Tibial artery (tissue), 4 donors: ENCODE measurements at regions not wholly inside any gene's neighbourhood (a gene's known extent, or its start where the extent isn't known, plus 50 kb on each side); places are given as distances from the start of the nearest gene placed in this dataset.
A peak's percentile ranks its signal among the peaks of the same experiment; 100 is the strongest.

Source experiments
- DNase-seq, 2 donors: peaks; one replicate each; pipeline ENCODE4 v3.0.0-alpha.2; 2019
- H3K27ac ChIP-seq, 2 donors: fragments of 200-600 bp; sonication (generic) in 1 of 2; 1 replicate in 1 of 2; 2 replicates in 1 of 2; pipeline ENCODE4 v1.5.1; 2018 to 2019; ENCODE audit warnings: mild to moderate bottlenecking in 1 of 2
- H3K27me3 ChIP-seq, 2 donors: fragments of 200-600 bp; sonication (generic) in 1 of 2; one replicate each; pipeline versions ENCODE4 v1.5.1 to v1.6.0; 2016 to 2019
- H3K36me3 ChIP-seq, 3 donors: fragments of 200-600 bp; sonication (generic) in 2 of 3; one replicate each; pipeline ENCODE4 v1.5.1; 2016 to 2019; ENCODE audit warnings: mild to moderate bottlenecking in 2 of 3
- H3K4me1 ChIP-seq, 4 donors: fragments of 200-600 bp; sonication (generic) in 2 of 4; 1 replicate in 3 of 4; 2 replicates in 1 of 4; pipeline ENCODE4 v1.5.1; 2016 to 2019
- H3K4me3 ChIP-seq, 2 donors: fragments of 200-600 bp; sonication (generic) in 1 of 2; 1 replicate in 1 of 2; 2 replicates in 1 of 2; pipeline ENCODE4 v1.5.1; 2018 to 2019; ENCODE audit warnings: mild to moderate bottlenecking in 2 of 2
- H3K9me3 ChIP-seq, 3 donors: fragments of 200-600 bp; sonication (generic) in 1 of 3; one replicate each; pipeline ENCODE4 v1.5.1; 2016 to 2019
- intact Hi-C: fragments of 100-400 bp; cut with DNase I; formaldehyde crosslinking; loops from one replicate; pipeline ENCODE4 v1.15.0; 2023; ENCODE audit warnings: low total_unique reads
- TF ChIP-seq, protein P1 (sequence below), 2 experiments: fragments of 200-600 bp in 1 of 2; fragments of 450-650 bp in 1 of 2; IDR thresholded peaks; one replicate each; pipeline ENCODE4 v1.5.1; 2017 to 2019; ENCODE audit warnings: antibody characterized with exemption in 2 of 2, mild to moderate bottlenecking in 1 of 2, moderate library complexity in 1 of 2

DNA sequence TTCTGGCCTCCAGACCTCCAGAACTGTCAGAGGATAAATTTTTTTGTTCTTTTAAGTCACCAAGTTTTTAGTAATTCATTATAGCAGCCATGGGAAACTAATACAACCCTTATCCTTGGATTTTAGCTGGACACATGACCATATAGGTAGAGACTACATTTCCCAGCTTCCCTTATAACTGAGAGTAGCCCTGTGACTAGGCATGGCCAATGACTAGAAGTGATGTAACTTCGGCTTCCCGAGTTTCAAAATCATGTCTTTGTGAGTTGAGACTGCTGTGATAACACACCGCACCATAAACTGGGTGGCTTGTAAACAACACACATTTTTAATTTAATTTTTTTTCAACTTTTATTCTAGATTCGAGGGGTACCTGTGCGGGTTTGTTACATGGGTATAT is 134.0 kb upstream of the SERTAD2 start:
- H3K4me1 ChIP-seq = no peaks in the 10 kb centered on the region
- H3K4me3 ChIP-seq = no peak overlapping the region
- no peak for DNase-seq
- no peak overlapping the region for H3K27ac ChIP-seq
- intact Hi-C loops = no loop called here
- no peaks in the 10 kb centered on the region for H3K27me3 ChIP-seq
- no peaks in the 10 kb centered on the region for H3K36me3 ChIP-seq
- TF ChIP-seq, protein P1, sequence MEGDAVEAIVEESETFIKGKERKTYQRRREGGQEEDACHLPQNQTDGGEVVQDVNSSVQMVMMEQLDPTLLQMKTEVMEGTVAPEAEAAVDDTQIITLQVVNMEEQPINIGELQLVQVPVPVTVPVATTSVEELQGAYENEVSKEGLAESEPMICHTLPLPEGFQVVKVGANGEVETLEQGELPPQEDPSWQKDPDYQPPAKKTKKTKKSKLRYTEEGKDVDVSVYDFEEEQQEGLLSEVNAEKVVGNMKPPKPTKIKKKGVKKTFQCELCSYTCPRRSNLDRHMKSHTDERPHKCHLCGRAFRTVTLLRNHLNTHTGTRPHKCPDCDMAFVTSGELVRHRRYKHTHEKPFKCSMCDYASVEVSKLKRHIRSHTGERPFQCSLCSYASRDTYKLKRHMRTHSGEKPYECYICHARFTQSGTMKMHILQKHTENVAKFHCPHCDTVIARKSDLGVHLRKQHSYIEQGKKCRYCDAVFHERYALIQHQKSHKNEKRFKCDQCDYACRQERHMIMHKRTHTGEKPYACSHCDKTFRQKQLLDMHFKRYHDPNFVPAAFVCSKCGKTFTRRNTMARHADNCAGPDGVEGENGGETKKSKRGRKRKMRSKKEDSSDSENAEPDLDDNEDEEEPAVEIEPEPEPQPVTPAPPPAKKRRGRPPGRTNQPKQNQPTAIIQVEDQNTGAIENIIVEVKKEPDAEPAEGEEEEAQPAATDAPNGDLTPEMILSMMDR (IDR thresholded peaks at IDR 0.05) = no peak
- H3K9me3 ChIP-seq = no peaks in the 10 kb centered on the region

DNA sequence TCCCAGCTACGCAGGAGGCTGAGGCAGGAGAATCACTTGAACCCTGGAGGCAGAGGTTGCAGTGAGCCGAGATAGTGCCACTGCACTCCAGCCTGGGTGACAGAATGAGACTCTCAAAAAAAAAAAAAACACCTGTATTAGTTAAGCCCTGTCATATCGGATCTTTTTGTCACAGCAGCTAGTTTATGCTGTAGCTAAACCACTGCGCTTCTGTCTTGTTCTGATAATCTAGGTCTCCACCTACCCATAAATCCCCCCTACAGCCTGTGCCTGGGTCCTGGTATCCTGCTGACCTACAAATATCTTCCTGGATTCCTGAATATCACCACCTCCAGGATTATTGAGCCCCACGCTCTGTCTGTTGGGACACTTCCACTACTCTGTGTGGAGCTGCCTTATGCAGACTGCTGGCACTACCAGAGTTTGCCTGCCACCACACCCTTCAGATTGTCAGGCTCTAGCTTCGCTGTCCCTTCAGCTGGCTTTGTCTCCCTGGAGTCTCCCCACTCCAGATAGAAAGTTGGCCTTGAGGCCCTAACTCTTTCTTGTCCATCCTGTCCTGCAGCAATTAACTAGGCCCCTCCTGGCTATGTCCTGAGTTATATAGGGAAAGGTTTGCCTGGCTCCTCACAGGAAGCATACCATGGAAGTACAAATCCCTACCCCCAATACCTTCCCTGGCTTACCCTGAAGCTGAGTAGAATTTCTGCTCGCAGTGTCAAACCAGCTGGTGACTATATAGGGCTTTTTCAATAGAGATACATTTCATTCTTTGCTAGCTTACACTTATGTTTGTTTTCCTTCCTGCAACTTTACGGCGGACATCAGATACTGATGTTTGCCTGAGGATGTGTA is 136.0 kb upstream of the SERTAD2 start:
- intact Hi-C loops = no loop called here
- DNase-seq = no peak

DNA sequence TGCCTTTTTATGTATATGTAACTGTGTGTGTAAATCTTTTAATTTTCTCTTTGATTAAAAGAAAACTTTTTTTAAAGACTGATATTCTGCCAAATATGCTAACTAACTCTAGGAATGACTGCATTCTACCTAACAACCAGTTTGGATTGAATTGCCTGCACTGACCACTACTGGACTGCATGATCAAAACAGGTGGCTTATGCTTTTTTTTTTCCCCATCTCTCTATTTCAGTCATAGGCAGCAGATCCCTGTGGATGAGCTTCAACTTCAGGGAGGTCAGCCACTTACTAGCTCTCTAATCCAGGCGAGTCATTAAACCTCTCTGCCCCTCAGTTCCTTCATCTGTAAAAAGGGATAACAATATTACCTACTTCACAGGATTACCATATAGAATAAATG is 138.6 kb upstream of the SERTAD2 start:
- Histone ChIP-seq H3K4me3 (no peak overlapping the region), H3K27me3 (peaks cover 0 to 2% of the 10 kb centered on the region in 2 donors), H3K36me3 (no peaks in the 10 kb centered on the region), H3K27ac (no peak overlapping the region), H3K4me1 (no peaks in the 10 kb centered on the region), H3K9me3 (no peaks in the 10 kb centered on the region)
- no peak for DNase-seq
- TF ChIP-seq, protein P1 (IDR thresholded peaks at IDR 0.05) = peak in 1 of 2 experiments; percentile 10
- intact Hi-C loops = no loop called here

More for the DNA sequence above, 136.0 kb upstream of the SERTAD2 start:
- Histone ChIP-seq H3K36me3 (no peaks in the 10 kb centered on the region), H3K27me3 (no peaks in the 10 kb centered on the region), H3K4me1 (no peaks in the 10 kb centered on the region), H3K4me3 (no peak overlapping the region), H3K9me3 (no peaks in the 10 kb centered on the region), H3K27ac (no peak overlapping the region)
- TF ChIP-seq, protein P1 (IDR thresholded peaks at IDR 0.05) = no peak

DNA sequence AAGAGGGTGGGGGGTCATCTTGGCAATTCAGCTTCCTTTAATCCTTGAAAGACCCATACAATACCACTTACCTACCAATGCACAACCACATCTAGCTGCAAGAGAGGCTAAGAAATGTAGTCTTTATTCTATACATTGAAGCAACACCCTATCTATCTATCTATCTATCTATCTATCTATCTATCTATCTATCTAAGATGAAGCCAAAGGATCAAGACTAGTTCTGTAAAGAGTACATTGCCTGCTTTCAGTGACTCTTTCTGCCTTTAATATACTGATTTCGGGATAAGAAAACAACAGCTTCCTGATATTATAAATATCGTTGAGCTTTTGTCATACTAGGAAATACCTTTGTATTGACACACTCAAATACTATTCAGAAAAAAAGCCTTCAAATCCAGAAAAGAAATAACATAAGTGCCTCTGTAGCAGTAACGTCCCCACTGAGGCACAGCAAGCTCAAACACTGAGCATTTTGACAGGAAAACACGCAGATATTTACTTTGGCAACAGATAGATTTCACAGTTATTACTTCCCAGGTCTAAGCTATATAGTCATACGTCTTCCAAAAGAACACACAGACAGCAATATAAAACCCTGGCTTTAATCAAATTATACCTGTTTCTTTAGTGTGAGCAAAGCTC is 139.4 kb upstream of the SERTAD2 start:
- no peak for DNase-seq
- H3K9me3 ChIP-seq = no peaks in the 10 kb centered on the region
- H3K27ac ChIP-seq = no peak overlapping the region
- intact Hi-C loops = no loop called here
- TF ChIP-seq, protein P1 (IDR thresholded peaks at IDR 0.05) = no peak
- H3K27me3 ChIP-seq = peaks cover 0 to 2% of the 10 kb centered on the region in 2 donors
- no peak overlapping the region for H3K4me3 ChIP-seq
- H3K36me3 ChIP-seq = no peaks in the 10 kb centered on the region
- H3K4me1 ChIP-seq = no peaks in the 10 kb centered on the region

DNA sequence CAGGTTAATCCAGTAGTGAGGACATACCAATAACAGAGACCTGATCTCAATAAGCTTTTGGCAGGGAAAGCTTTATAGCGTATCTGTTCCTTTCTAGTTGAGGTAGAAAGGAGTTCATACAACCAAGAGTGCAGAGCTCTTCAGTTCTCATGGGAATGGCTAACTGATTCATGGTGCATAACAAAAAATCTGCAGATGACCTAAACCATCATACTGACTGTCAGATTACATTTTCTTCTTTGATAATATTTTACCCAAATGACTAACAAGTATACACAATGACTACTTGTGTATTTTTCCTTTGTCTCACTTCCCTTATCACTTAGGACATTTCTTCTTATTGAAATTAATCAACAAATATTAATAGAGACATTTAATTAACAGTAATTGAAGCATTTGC is 140.0 kb upstream of the SERTAD2 start:
- Histone ChIP-seq H3K36me3 (no peaks in the 10 kb centered on the region), H3K9me3 (no peaks in the 10 kb centered on the region), H3K27ac (no peak overlapping the region), H3K4me3 (no peak overlapping the region), H3K27me3 (peaks cover 0 to 2% of the 10 kb centered on the region in 2 donors), H3K4me1 (no peaks in the 10 kb centered on the region)
- intact Hi-C loops = no loop called here
- DNase-seq = no peak
- TF ChIP-seq, protein P1 (IDR thresholded peaks at IDR 0.05) = no peak
